HepG2 (cell line): ENCODE measurements at regions not wholly inside any gene's neighbourhood (a gene's known extent, or its start where the extent isn't known, plus 50 kb on each side); places are given as distances from the start of the nearest gene placed in this dataset.

Experiments
- ATAC-seq: fragments of 200-7000 bp; cut with Tn5 transposase; 3 replicates; pipeline ENCODE4 v1.9.1; 2020; ENCODE audit warnings: mild to moderate bottlenecking, moderate library complexity
- BruUV-seq: library from RNA; stranded (reverse); fragments of 400-500 nt; replicated peaks from 2 replicates; lab custom pipeline; 2021; lab: Mats Ljungman, UMichigan
- CTCF ChIA-PET: fragments of 300-600 bp; formaldehyde crosslinking; extraction: SDS; loops from one replicate; lab custom pipeline; 2021; ENCODE audit warnings: low total read pairs, inconsistent platforms, low intra/inter-chr PET ratio; lab: Yijun Ruan, JAX
- POLR2A ChIA-PET: fragments of 350-600 bp; sonication (Branson Sonifier 250); formaldehyde crosslinking; loops from one replicate; lab custom pipeline; 2020; ENCODE audit warnings: antibody characterized with exemption, inconsistent platforms; lab: Yijun Ruan, JAX
- DNase-seq: peaks from one replicate; pipeline ENCODE4 v3.0.0-alpha.2; 2015; ENCODE audit warnings: low spot score
- FAIRE-seq: peaks from 3 replicates; lab custom pipeline; 2011; peaks lifted over from hg19 to GRCh38; lab: Jason Lieb, UNC
- H2AFZ ChIP-seq: one replicate; pipeline ENCODE4 v1.6.1; 2011; ENCODE audit warnings: low read length, inconsistent platforms
- H3K27ac ChIP-seq: fragments of 300-600 bp; 3 replicates; pipeline ENCODE4 v1.8.0; 2011; ENCODE audit warnings: mixed run types, mild to moderate bottlenecking, mixed read lengths, low read length, inconsistent platforms; ENCODE audit not compliant: insufficient read depth; ENCODE audit errors: extremely low read length
- H3K27me3 ChIP-seq, 2 experiments: fragments of 200-600 bp in 1 of 2; 2 replicates in 1 of 2; 3 replicates in 1 of 2; pipeline versions ENCODE4 v1.6.0 to v1.8.0; 2011; ENCODE audit warnings: low read length in 2 of 2, mild to moderate bottlenecking in 2 of 2, moderate library complexity in 2 of 2, inconsistent platforms in 1 of 2; ENCODE audit not compliant: insufficient read depth in 2 of 2, control insufficient read depth in 1 of 2
- H3K36me3 ChIP-seq, 2 experiments: fragments of 200-600 bp in 1 of 2; replicated peaks in 1 of 2; 2 replicates in 1 of 2; 3 replicates in 1 of 2; pipeline versions ENCODE4 v1.5.1 to v1.8.0; 2011; ENCODE audit warnings: low read length in 2 of 2, inconsistent platforms in 1 of 2; ENCODE audit not compliant: insufficient read depth in 2 of 2, control insufficient read depth in 1 of 2
- H3K4me1 ChIP-seq: 2 replicates; pipeline ENCODE4 v1.5.1; 2012; ENCODE audit warnings: low read length, inconsistent platforms; ENCODE audit not compliant: insufficient read depth
- H3K4me2 ChIP-seq: 2 replicates; pipeline ENCODE4 v1.6.0; 2011; ENCODE audit warnings: low read depth, low read length, inconsistent platforms
- H3K4me3 ChIP-seq, 3 experiments: fragments of 200-600 bp in 1 of 3; sonication (generic), shearing (Covaris generic) in 1 of 3; replicated peaks in 1 of 3; 2 replicates each; pipeline ENCODE4 v1.5.1; 2011 to 2016; ENCODE audit warnings: low read length in 3 of 3, inconsistent platforms in 2 of 3, low read depth in 2 of 3, mild to moderate bottlenecking in 2 of 3, control low read depth in 1 of 3, mixed read lengths in 1 of 3; ENCODE audit not compliant: insufficient read depth in 1 of 3
- H3K79me2 ChIP-seq: one replicate; pipeline ENCODE4 v1.6.1; 2011; ENCODE audit warnings: low read length, inconsistent platforms; ENCODE audit not compliant: insufficient read depth
- H3K9ac ChIP-seq: 2 replicates; pipeline ENCODE4 v1.6.0; 2011; ENCODE audit warnings: mild to moderate bottlenecking, low read depth, low read length, inconsistent platforms; ENCODE audit not compliant: insufficient read depth
- H3K9me3 ChIP-seq: 2 replicates; pipeline ENCODE4 v1.5.1; 2012; ENCODE audit warnings: mild to moderate bottlenecking, low read length
- H4K20me1 ChIP-seq: 2 replicates; pipeline ENCODE4 v1.6.0; 2011; ENCODE audit warnings: inconsistent platforms, mild to moderate bottlenecking, low read length, moderate library complexity; ENCODE audit not compliant: insufficient read depth
- ATF3 ChIP-seq: sonication (generic); formaldehyde crosslinking; IDR thresholded peaks from 2 replicates; pipeline ENCODE4 v1.4.0; 2020; ENCODE audit warnings: missing genetic modification reagents
- HHEX ChIP-seq: IDR thresholded peaks from 2 replicates; pipeline ENCODE4 v1.6.1; 2016; ENCODE audit warnings: control low read depth
- MAFF ChIP-seq: IDR thresholded peaks from 2 replicates; pipeline ENCODE4 v1.6.1; 2011; ENCODE audit warnings: low read depth, low read length, improper control_type of control experiment
- MAFK ChIP-seq, 2 experiments: IDR thresholded peaks in 1 of 2; conservative IDR thresholded peaks in 1 of 2; 2 replicates each; pipeline ENCODE4 v1.6.1; 2011; ENCODE audit warnings: improper control_type of control experiment in 2 of 2, low read length in 2 of 2
- ZKSCAN8 ChIP-seq: IDR thresholded peaks from 2 replicates; pipeline ENCODE4 v1.6.1; 2016; ENCODE audit warnings: borderline replicate concordance, missing genetic modification reagents, missing compliant biosample characterization
- ZNF558 ChIP-seq: sonication (generic); formaldehyde crosslinking; IDR thresholded peaks from 2 replicates; pipeline ENCODE4 v1.9.0; 2022; ENCODE audit warnings: mild to moderate bottlenecking, missing genetic modification reagents, borderline replicate concordance
- WGBS: methylation state at CpG from one replicate; pipeline ENCODE4 v1.1.6; 2017; ENCODE audit warnings: low lambda C conversion rate; 5-methylcytosine and 5-hydroxymethylcytosine counted together
- in situ Hi-C: cut with HindIII; loops from 2 replicates; pipeline ENCODE4 v1.10.0; 2017; ENCODE audit warnings: low pct_unique_long_range_greater_than_20kb; ENCODE audit not compliant: extremely low pct_ligation_motif_present
- intact Hi-C: fragments of 100-400 bp; cut with micrococcal nuclease; formaldehyde crosslinking; loops from one replicate; pipeline ENCODE4 v1.10.0; 2022; ENCODE audit not compliant: unreplicated experiment
- TF ChIP-seq, protein P1 (sequence below): sonication (generic); formaldehyde crosslinking; IDR thresholded peaks from 2 replicates; pipeline ENCODE4 v1.5.0; 2020; ENCODE audit warnings: missing genetic modification reagents

GRCh38 chr14:26392498-26392897, 205.3 kb downstream of the NOVA1 start (continued):
- TF ChIP-seq HHEX (CRISPR knock-in tag): no peak

DNA sequence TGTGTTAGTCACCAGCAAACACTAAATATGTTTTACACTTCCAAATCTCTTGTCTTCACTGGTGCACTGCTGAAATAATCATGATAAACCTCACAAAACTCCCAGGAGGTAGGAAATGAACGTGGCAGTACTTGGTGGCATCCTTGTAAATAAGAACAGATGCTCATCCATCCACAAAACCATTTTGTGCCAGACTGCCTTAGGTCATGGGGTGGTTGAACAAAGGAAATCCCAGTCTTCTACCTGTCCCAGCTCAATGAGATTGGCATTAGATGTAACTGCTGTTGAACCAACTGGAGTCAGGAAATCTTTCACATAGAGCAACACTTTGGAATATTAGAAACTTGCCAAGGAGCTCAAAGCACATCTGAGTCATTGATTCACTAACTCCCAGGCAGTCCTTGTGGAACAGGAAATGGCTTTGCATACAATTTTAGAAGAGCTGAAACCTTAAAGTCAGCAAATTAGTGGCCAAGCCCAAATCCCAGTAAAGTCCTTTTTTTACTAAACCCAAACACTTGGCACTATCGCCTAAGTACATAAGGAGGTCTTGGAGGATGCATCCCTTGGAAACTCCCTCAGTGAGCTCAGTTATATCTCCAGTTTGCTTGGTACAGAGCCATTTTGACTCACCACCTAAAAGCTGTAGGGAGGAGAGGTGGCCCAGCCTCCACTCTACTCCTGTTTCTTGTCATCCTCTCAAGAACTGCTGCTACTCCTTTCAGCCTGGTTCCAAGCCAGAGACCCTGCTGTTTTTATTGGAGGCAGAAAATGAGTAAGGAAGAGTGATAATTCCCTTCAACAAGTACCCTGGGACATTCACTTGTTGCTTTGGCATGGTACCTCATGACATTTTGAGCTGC, 208.0 kb downstream of the NOVA1 start:
- Histone ChIP-seq H3K9me3 (peaks cover 99% of the 10 kb centered on the region), H2AFZ (no peak overlapping the region), H3K79me2 (no peaks in the 10 kb centered on the region), H3K4me3 (no peak overlapping the region), H4K20me1 (no peaks in the 10 kb centered on the region), H3K27me3 (no peaks in the 10 kb centered on the region), H3K9ac (no peak overlapping the region), H3K36me3 (no peaks in the 10 kb centered on the region), H3K4me2 (no peak overlapping the region), H3K27ac (no peak overlapping the region), H3K4me1 (no peaks in the 10 kb centered on the region)
- ATAC-seq (no peak), DNase-seq (no peak), FAIRE-seq (no peak)
- WGBS: 13% methylated on average over 2 of the region's 2 CpGs
- in situ Hi-C loops: no loop called here
- POLR2A ChIA-PET: no interaction called here
- CTCF ChIA-PET: no interaction called here
- TF ChIP-seq MAFF: peak; percentile 39
- TF ChIP-seq MAFK (conservative IDR thresholded peaks at IDR 0.05 in 1 of 2, IDR thresholded peaks at IDR 0.05 in 1 of 2; ENCODE audit: low read length in 2 of 2): peak; percentile 21 to 43; a peak in 2 of 4 replicates
- TF ChIP-seq ZKSCAN8: no peak
- intact Hi-C loops: no loop called here
- no TSS peak for BruUV-seq

GRCh38 chr14:26385310-26385709, 212.5 kb downstream of the NOVA1 start:
- no peak overlapping the region for H3K9ac ChIP-seq
- 7% methylated on average over 3 of the region's 3 CpGs for WGBS
- in situ Hi-C loops: no loop called here
- no peak for ATAC-seq
- no TSS peak for BruUV-seq
- H4K20me1 ChIP-seq: no peaks in the 10 kb centered on the region
- no peak overlapping the region for H3K4me3 ChIP-seq
- POLR2A ChIA-PET: no interaction called here
- TF ChIP-seq, protein P1, sequence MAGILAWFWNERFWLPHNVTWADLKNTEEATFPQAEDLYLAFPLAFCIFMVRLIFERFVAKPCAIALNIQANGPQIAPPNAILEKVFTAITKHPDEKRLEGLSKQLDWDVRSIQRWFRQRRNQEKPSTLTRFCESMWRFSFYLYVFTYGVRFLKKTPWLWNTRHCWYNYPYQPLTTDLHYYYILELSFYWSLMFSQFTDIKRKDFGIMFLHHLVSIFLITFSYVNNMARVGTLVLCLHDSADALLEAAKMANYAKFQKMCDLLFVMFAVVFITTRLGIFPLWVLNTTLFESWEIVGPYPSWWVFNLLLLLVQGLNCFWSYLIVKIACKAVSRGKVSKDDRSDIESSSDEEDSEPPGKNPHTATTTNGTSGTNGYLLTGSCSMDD (CRISPR knock-in tag): no peak
- TF ChIP-seq ATF3: no peak
- TF ChIP-seq ZNF558 (CRISPR knock-in tag): no peak
- TF ChIP-seq, all 625 proteins: peak for 0
- H2AFZ ChIP-seq: no peak overlapping the region
- no peaks in the 10 kb centered on the region for H3K27me3 ChIP-seq
- peaks cover 99% of the 10 kb centered on the region for H3K9me3 ChIP-seq
- intact Hi-C loops: no loop called here
- CTCF ChIA-PET: no interaction called here
- no peaks in the 10 kb centered on the region for H3K4me1 ChIP-seq
- no peaks in the 10 kb centered on the region for H3K36me3 ChIP-seq
- FAIRE-seq: peak; percentile 15
- no peaks in the 10 kb centered on the region for H3K79me2 ChIP-seq
- no peak overlapping the region for H3K27ac ChIP-seq
- DNase-seq: no peak
- no peak overlapping the region for H3K4me2 ChIP-seq
